ENCODE measurements at regions not wholly inside any gene's neighbourhood (a gene's known extent, or its start where the extent isn't known, plus 50 kb on each side); places are given as distances from the start of the nearest gene placed in this dataset.

DNA sequence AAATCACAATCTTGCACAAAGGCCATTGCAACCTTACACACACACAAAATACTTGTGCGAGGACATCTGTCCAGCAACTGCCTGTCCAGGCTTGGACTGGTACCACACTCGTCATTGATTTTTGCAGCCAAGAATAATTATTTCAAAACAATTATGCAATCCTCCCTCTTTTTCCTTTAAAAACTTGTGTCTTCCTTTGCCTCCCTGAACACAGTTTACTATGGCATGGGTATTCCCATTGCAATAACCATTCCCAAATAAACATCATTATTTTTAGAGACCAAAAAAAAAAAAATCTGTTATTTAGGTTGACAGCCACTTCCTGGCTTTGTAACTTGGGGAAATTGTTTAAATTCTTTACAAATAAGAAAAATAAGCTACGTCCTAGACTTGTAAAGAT, 54.0 kb downstream of the C11orf91 start:
- Histone ChIP-seq H3K9ac (ENCODE audit: low read length) (no peak overlapping the region), H3K27me3 (ENCODE audit: control insufficient read depth, insufficient read depth, low read length) (no peaks in the 10 kb centered on the region), H3K4me3 (ENCODE audit: low read depth, low read length) (no peak overlapping the region)

DNA sequence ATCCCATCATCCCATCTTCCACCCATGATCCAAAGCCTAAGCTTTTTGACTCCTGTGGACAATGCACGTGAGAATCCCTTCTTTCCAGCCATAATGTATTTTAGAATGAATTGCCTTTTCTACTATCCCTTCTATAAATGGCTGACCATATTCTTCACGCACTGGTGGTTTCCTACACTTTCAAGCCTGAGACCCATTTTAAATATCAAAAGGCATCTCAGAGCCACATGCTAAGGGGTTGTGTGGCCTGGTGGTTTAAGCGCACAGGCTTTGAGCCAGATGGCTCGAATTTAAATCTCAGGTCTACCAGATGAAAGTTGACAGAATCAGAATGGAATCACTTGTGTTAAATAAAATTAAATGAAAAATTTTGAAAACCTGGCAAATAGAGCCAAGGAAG, 54.5 kb downstream of the C11orf91 start:
- H3K27ac ChIP-seq (ENCODE audit: low read depth, low read length), result no peak overlapping the region
- no peaks in the 10 kb centered on the region for H3K4me1 ChIP-seq (ENCODE audit: control insufficient read depth, insufficient read depth, low read length)
- H3K9me3 ChIP-seq (ENCODE audit: control insufficient read depth, insufficient read depth, low read depth, low read length), result no peaks in the 10 kb centered on the region
- H3K27me3 ChIP-seq (ENCODE audit: control insufficient read depth, insufficient read depth, low read length), result no peaks in the 10 kb centered on the region
- H3K4me3 ChIP-seq (ENCODE audit: low read depth, low read length), result no peak overlapping the region
- H3K36me3 ChIP-seq (ENCODE audit: control insufficient read depth, insufficient read depth, low read length), result no peaks in the 10 kb centered on the region
- H3K9ac ChIP-seq (ENCODE audit: low read length), result no peak overlapping the region

More for the DNA sequence above, 54.0 kb downstream of the C11orf91 start:
- Histone ChIP-seq H3K36me3 (ENCODE audit: control insufficient read depth, insufficient read depth, low read length) (no peaks in the 10 kb centered on the region), H3K4me1 (ENCODE audit: control insufficient read depth, insufficient read depth, low read length) (peaks cover 2% of the 10 kb centered on the region; the same call in 1 of the 2 replicates), H3K9me3 (ENCODE audit: control insufficient read depth, insufficient read depth, low read depth, low read length) (no peaks in the 10 kb centered on the region), H3K27ac (ENCODE audit: low read depth, low read length) (no peak overlapping the region)

DNA sequence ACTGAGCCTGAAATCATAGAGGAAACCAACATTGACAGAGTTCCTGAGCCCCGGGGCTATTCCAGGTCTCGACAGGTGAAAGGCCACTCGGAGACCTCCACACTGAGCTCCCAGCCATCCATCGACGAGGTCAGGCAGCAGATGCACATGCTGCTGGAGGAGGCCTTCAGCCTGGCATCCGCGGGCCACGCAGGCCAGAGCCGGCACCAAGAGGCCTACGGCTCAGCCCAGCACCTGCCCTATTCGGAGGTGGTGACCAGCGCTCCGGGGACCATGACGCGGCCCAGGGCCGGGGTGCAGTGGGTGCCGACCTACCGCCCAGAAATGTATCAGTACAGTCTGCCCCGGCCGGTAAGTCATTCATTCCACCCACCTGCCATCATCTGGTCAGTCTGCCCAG, 54.9 kb downstream of the C11orf91 start:
- Histone ChIP-seq H3K27ac (ENCODE audit: low read depth, low read length) (no peak overlapping the region), H3K9ac (ENCODE audit: low read length) (no peak overlapping the region), H3K4me1 (ENCODE audit: control insufficient read depth, insufficient read depth, low read length) (no peaks in the 10 kb centered on the region), H3K36me3 (ENCODE audit: control insufficient read depth, insufficient read depth, low read length) (no peaks in the 10 kb centered on the region), H3K9me3 (ENCODE audit: control insufficient read depth, insufficient read depth, low read depth, low read length) (no peaks in the 10 kb centered on the region), H3K27me3 (ENCODE audit: control insufficient read depth, insufficient read depth, low read length) (no peaks in the 10 kb centered on the region), H3K4me3 (ENCODE audit: low read depth, low read length) (no peak overlapping the region)

DNA sequence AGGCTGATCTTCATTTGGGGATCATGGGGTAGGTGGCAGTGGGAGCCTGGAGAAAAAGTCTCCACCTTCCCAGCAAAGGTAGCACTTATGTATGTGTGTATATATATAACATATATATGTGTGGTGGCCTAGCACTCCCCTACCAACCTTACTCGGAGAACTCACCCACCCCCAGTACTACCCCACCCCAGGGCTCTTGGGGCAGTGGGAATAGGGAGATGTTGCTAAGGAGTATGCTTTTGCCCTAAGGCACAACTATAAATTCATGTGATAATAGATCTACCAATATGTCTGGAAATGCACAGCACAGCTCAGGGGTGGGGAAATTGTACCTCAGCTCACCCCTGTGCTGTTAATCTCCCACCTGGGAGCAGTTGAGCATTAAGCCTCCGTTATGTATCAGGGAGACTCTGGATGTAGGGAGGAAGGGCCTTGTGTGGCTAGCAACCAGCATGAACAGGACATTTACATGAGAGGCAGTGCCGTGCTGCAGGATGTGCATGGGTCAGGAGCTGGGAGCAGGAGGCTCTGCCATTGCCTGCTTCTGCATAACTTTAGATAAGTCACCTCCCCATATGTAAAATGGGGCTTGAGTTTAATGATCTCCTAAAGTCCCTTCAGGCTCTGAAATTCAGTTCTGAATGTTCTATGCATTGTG, 57.3 kb downstream of the C11orf91 start:
- Histone ChIP-seq H3K9me3 (ENCODE audit: control insufficient read depth, insufficient read depth, low read depth, low read length) (no peaks in the 10 kb centered on the region), H3K27me3 (ENCODE audit: control insufficient read depth, insufficient read depth, low read length) (no peaks in the 10 kb centered on the region), H3K4me3 (ENCODE audit: low read depth, low read length) (no peak overlapping the region), H3K9ac (ENCODE audit: low read length) (no peak overlapping the region), H3K36me3 (ENCODE audit: control insufficient read depth, insufficient read depth, low read length) (no peaks in the 10 kb centered on the region), H3K27ac (ENCODE audit: low read depth, low read length) (no peak overlapping the region), H3K4me1 (ENCODE audit: control insufficient read depth, insufficient read depth, low read length) (no peaks in the 10 kb centered on the region)

DNA sequence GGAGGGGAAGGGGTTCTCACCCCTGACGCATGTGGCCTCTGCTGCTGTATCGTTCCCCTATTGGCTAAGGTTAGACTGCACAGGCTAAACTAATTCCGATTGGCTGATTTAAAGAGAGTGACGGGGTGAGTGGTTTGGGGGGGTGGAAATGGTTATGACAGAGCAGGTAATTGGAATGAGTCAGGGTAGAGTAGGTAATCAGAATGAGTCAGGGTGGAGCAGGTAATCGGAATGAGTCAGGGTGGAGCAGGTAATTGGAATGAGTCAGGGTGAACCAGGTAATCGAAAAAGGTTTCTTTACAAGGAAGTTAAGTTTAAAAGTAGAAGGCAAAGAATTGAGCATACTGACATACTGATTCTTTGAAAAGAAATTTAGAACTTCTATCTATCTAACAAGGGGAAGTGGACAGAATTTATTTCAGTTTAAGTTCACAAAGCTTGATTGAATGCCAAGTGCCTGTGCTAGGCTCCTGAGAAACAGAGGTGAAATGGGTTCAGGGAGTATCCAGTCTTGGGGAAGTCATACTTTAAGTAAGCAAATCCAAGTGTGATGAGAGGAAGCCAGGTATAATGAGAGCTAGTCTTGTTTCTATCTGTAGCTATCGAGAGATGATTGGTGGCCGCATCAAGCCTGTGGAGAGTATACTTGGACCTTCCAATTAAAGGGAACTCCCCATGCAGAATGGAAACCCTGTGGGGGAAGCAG, 58.0 kb downstream of the C11orf91 start:
- Histone ChIP-seq H3K9ac (ENCODE audit: low read length) (no peak overlapping the region), H3K9me3 (ENCODE audit: control insufficient read depth, insufficient read depth, low read depth, low read length) (no peaks in the 10 kb centered on the region), H3K27ac (ENCODE audit: low read depth, low read length) (no peak overlapping the region), H3K4me3 (ENCODE audit: low read depth, low read length) (no peak overlapping the region), H3K27me3 (ENCODE audit: control insufficient read depth, insufficient read depth, low read length) (no peaks in the 10 kb centered on the region), H3K36me3 (ENCODE audit: control insufficient read depth, insufficient read depth, low read length) (no peaks in the 10 kb centered on the region), H3K4me1 (ENCODE audit: control insufficient read depth, insufficient read depth, low read length) (no peaks in the 10 kb centered on the region)

- Histone ChIP-seq H3K36me3 (ENCODE audit: control insufficient read depth, insufficient read depth, low read length) (no peaks in the 10 kb centered on the region), H3K9ac (ENCODE audit: low read length) (no peak overlapping the region), H3K9me3 (ENCODE audit: control insufficient read depth, insufficient read depth, low read depth, low read length) (no peaks in the 10 kb centered on the region), H3K27ac (ENCODE audit: low read depth, low read length) (no peak overlapping the region), H3K4me1 (ENCODE audit: control insufficient read depth, insufficient read depth, low read length) (no peaks in the 10 kb centered on the region), H3K27me3 (ENCODE audit: control insufficient read depth, insufficient read depth, low read length) (no peaks in the 10 kb centered on the region), H3K4me3 (ENCODE audit: low read depth, low read length) (no peak overlapping the region)
Measured at GRCh38 chr11:33640730-33641371, 59.8 kb downstream of the C11orf91 start.

DNA sequence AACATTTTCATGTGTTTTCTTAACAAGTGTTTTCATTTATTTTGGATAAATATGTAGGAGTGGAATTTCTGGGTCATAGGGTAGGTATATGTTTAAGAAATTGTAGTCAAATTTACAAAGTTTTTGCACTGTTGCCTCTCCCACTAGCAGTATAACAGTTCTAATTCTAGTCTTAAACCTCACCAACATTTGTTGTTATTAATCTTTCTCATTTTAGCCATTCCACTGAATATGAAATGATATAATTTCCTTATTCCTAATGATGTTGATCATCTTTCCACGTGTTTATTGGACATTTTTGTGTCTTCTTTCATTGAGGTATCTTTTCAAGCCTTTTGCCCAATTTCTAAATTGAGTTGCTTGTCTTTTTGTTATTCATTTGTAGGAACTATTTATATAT, 62.0 kb downstream of the C11orf91 start:
- Histone ChIP-seq H3K36me3 (ENCODE audit: control insufficient read depth, insufficient read depth, low read length) (no peaks in the 10 kb centered on the region), H3K9ac (ENCODE audit: low read length) (no peak overlapping the region), H3K4me1 (ENCODE audit: control insufficient read depth, insufficient read depth, low read length) (peaks cover 5% of the 10 kb centered on the region), H3K27me3 (ENCODE audit: control insufficient read depth, insufficient read depth, low read length) (no peaks in the 10 kb centered on the region), H3K4me3 (ENCODE audit: low read depth, low read length) (no peak overlapping the region), H3K9me3 (ENCODE audit: control insufficient read depth, insufficient read depth, low read depth, low read length) (no peaks in the 10 kb centered on the region), H3K27ac (ENCODE audit: low read depth, low read length) (no peak overlapping the region)

GRCh38 chr11:33636104-33636503, 64.5 kb downstream of the C11orf91 start:
- Histone ChIP-seq H3K9me3 (ENCODE audit: control insufficient read depth, insufficient read depth, low read depth, low read length) (peaks cover 11% of the 10 kb centered on the region), H3K9ac (ENCODE audit: low read length) (no peak overlapping the region), H3K4me1 (ENCODE audit: control insufficient read depth, insufficient read depth, low read length) (peaks cover 5% of the 10 kb centered on the region), H3K4me3 (ENCODE audit: low read depth, low read length) (no peak overlapping the region), H3K27ac (ENCODE audit: low read depth, low read length) (no peak overlapping the region), H3K36me3 (ENCODE audit: control insufficient read depth, insufficient read depth, low read length) (no peaks in the 10 kb centered on the region), H3K27me3 (ENCODE audit: control insufficient read depth, insufficient read depth, low read length) (no peaks in the 10 kb centered on the region)

GRCh38 chr11:33635161-33635560, 65.5 kb downstream of the C11orf91 start:
- H3K9ac ChIP-seq (ENCODE audit: low read length), result no peak overlapping the region

DNA sequence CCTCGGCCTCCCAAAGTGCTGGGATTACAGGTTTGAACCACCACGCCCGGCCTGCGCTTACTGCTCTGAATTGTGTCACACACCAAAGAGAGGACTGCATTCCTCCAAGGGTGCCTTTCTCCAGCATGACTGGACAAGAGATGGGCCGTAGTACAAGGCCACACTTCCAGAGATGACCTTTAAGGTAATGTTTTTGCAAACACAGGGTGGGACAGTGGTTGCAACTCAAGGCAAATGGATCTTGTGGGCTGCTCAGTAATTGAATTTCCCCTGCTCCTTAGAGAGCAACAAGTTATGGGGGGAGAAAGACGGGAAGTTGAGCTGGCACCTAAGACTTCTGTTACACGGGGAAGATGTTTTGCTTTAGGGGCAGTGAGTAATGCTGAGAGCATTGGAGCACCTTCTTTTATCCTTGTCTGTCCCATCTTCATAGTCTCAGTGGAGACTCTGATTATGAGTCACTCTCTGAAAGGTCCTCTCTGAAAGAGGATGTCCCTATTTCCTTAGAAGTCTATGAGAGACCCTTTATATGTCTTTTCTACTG, 66.3 kb downstream of the C11orf91 start:
- Histone ChIP-seq H3K27me3 (ENCODE audit: control insufficient read depth, insufficient read depth, low read length) (no peaks in the 10 kb centered on the region), H3K9ac (ENCODE audit: low read length) (no peak overlapping the region), H3K4me1 (ENCODE audit: control insufficient read depth, insufficient read depth, low read length) (peaks cover 5% of the 10 kb centered on the region), H3K9me3 (ENCODE audit: control insufficient read depth, insufficient read depth, low read depth, low read length) (peaks cover 20% of the 10 kb centered on the region), H3K36me3 (ENCODE audit: control insufficient read depth, insufficient read depth, low read length) (no peaks in the 10 kb centered on the region), H3K27ac (ENCODE audit: low read depth, low read length) (no peak overlapping the region), H3K4me3 (ENCODE audit: low read depth, low read length) (no peak overlapping the region)

More at GRCh38 chr11:33635161-33635560, 65.5 kb downstream of the C11orf91 start:
- Histone ChIP-seq H3K9me3 (ENCODE audit: control insufficient read depth, insufficient read depth, low read depth, low read length) (peaks cover 17% of the 10 kb centered on the region), H3K36me3 (ENCODE audit: control insufficient read depth, insufficient read depth, low read length) (no peaks in the 10 kb centered on the region), H3K4me1 (ENCODE audit: control insufficient read depth, insufficient read depth, low read length) (peaks cover 5% of the 10 kb centered on the region), H3K27me3 (ENCODE audit: control insufficient read depth, insufficient read depth, low read length) (no peaks in the 10 kb centered on the region), H3K4me3 (ENCODE audit: low read depth, low read length) (no peak overlapping the region), H3K27ac (ENCODE audit: low read depth, low read length) (no peak overlapping the region)

Measured in HUES6 (cell line).